HEK293 (cell line): ENCODE measurements at regions not wholly inside any gene's neighbourhood (a gene's known extent, or its start where the extent isn't known, plus 50 kb on each side); places are given as distances from the start of the nearest gene placed in this dataset.

Source experiments
- MYNN ChIP-seq: fragments of 450-650 bp; formaldehyde crosslinking; IDR thresholded peaks from 2 replicates; pipeline ENCODE4 v1.5.1; 2016; ENCODE audit warnings: missing biosample characterization, missing genetic modification characterization, borderline replicate concordance
- SETDB1 ChIP-seq: IDR thresholded peaks from one replicate; pipeline ENCODE4 v1.6.1; 2017; ENCODE audit warnings: mild to moderate bottlenecking, low read length, moderate library complexity, mixed read lengths; ENCODE audit not compliant: insufficient read length
- ZBTB21 ChIP-seq: fragments of 450-650 bp; formaldehyde crosslinking; IDR thresholded peaks from 2 replicates; pipeline ENCODE4 v1.5.1; 2017; ENCODE audit warnings: missing biosample characterization, missing genetic modification characterization
- ZBTB7A ChIP-seq: fragments of 450-650 bp; formaldehyde crosslinking; IDR thresholded peaks from 2 replicates; pipeline ENCODE4 v1.5.1; 2016; ENCODE audit warnings: low read depth, missing biosample characterization, missing genetic modification characterization
- ZFHX2 ChIP-seq: fragments of 450-650 bp; formaldehyde crosslinking; conservative IDR thresholded peaks from 2 replicates; pipeline ENCODE4 v1.5.1; 2016; ENCODE audit warnings: missing biosample characterization, missing genetic modification characterization
- ZNF548 ChIP-seq: fragments of 450-650 bp; formaldehyde crosslinking; IDR thresholded peaks from 2 replicates; pipeline ENCODE4 v1.5.1; 2016; ENCODE audit warnings: missing biosample characterization, missing genetic modification characterization
- ZNF76 ChIP-seq: fragments of 450-650 bp; formaldehyde crosslinking; IDR thresholded peaks from 2 replicates; pipeline ENCODE4; 2016; ENCODE audit warnings: low read depth, missing biosample characterization, missing genetic modification characterization, borderline replicate concordance
- TF ChIP-seq, protein P1 (sequence below): fragments of 450-650 bp; formaldehyde crosslinking; IDR thresholded peaks from 2 replicates; pipeline ENCODE4 v1.5.1; 2016; ENCODE audit warnings: missing biosample characterization, missing genetic modification characterization
- TF ChIP-seq, protein P2 (sequence below): sonication (generic); formaldehyde crosslinking; IDR thresholded peaks from 2 replicates; pipeline ENCODE4 v1.8.1; 2022; ENCODE audit warnings: mild to moderate bottlenecking, moderate library complexity, missing genetic modification reagents
- TF ChIP-seq, protein P3 (sequence below): fragments of 450-650 bp; formaldehyde crosslinking; IDR thresholded peaks from 2 replicates; pipeline ENCODE4 v1.5.1; 2016; ENCODE audit warnings: missing biosample characterization, missing genetic modification characterization
- TF ChIP-seq, protein P4 (sequence below): fragments of 450-650 bp; formaldehyde crosslinking; IDR thresholded peaks from 2 replicates; pipeline ENCODE4 v1.5.1; 2016; ENCODE audit warnings: missing biosample characterization, missing genetic modification characterization
- TF ChIP-seq, protein P5 (sequence below): fragments of 450-650 bp; formaldehyde crosslinking; IDR thresholded peaks from 2 replicates; pipeline ENCODE4 v1.5.1; 2016; ENCODE audit warnings: missing biosample characterization, missing genetic modification characterization
- TF ChIP-seq, protein P6 (sequence below): fragments of 450-650 bp; formaldehyde crosslinking; IDR thresholded peaks from 2 replicates; pipeline ENCODE4 v1.5.1; 2017; ENCODE audit warnings: missing biosample characterization, missing genetic modification characterization

DNA sequence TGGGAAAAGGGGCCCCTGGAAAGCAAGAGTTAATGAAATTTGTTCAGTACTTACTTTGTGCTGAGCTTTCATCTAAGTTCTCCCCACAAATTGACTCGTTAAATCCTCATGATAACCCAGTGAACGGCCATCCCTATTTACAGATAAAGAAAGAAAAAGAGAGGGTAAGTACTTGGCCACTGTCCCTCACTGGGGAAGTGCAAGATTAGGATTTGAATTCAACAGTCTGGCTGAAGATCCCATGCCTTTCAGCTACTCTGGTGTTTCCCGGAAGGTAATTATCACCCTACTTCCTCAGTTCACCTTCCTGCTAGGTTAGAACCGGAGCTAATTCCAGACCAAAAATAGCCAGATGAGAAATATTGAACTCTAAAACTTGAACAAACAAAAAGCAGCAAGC lies 269.2 kb upstream of the TLE4 start:
- TF ChIP-seq, protein P1, sequence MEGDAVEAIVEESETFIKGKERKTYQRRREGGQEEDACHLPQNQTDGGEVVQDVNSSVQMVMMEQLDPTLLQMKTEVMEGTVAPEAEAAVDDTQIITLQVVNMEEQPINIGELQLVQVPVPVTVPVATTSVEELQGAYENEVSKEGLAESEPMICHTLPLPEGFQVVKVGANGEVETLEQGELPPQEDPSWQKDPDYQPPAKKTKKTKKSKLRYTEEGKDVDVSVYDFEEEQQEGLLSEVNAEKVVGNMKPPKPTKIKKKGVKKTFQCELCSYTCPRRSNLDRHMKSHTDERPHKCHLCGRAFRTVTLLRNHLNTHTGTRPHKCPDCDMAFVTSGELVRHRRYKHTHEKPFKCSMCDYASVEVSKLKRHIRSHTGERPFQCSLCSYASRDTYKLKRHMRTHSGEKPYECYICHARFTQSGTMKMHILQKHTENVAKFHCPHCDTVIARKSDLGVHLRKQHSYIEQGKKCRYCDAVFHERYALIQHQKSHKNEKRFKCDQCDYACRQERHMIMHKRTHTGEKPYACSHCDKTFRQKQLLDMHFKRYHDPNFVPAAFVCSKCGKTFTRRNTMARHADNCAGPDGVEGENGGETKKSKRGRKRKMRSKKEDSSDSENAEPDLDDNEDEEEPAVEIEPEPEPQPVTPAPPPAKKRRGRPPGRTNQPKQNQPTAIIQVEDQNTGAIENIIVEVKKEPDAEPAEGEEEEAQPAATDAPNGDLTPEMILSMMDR: no peak
- TF ChIP-seq ZBTB21 (tag by site-specific recombination) (no peak), ZNF548 (tag by site-specific recombination) (no peak), ZFHX2 (tag by site-specific recombination) (no peak), MYNN (tag by site-specific recombination) (no peak), ZNF76 (tag by site-specific recombination) (no peak), ZBTB7A (tag by site-specific recombination) (no peak), SETDB1 (no peak)
- TF ChIP-seq, protein P2, sequence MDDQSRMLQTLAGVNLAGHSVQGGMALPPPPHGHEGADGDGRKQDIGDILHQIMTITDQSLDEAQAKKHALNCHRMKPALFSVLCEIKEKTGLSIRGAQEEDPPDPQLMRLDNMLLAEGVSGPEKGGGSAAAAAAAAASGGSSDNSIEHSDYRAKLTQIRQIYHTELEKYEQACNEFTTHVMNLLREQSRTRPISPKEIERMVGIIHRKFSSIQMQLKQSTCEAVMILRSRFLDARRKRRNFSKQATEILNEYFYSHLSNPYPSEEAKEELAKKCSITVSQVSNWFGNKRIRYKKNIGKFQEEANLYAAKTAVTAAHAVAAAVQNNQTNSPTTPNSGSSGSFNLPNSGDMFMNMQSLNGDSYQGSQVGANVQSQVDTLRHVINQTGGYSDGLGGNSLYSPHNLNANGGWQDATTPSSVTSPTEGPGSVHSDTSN: no peak
- TF ChIP-seq, protein P3, sequence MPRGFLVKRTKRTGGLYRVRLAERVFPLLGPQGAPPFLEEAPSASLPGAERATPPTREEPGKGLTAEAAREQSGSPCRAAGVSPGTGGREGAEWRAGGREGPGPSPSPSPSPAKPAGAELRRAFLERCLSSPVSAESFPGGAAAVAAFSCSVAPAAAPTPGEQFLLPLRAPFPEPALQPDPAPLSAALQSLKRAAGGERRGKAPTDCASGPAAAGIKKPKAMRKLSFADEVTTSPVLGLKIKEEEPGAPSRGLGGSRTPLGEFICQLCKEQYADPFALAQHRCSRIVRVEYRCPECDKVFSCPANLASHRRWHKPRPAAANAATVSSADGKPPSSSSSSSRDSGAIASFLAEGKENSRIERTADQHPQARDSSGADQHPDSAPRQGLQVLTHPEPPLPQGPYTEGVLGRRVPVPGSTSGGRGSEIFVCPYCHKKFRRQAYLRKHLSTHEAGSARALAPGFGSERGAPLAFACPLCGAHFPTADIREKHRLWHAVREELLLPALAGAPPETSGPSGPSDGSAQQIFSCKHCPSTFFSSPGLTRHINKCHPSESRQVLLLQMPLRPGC (tag by site-specific recombination): no peak
- TF ChIP-seq, protein P4, sequence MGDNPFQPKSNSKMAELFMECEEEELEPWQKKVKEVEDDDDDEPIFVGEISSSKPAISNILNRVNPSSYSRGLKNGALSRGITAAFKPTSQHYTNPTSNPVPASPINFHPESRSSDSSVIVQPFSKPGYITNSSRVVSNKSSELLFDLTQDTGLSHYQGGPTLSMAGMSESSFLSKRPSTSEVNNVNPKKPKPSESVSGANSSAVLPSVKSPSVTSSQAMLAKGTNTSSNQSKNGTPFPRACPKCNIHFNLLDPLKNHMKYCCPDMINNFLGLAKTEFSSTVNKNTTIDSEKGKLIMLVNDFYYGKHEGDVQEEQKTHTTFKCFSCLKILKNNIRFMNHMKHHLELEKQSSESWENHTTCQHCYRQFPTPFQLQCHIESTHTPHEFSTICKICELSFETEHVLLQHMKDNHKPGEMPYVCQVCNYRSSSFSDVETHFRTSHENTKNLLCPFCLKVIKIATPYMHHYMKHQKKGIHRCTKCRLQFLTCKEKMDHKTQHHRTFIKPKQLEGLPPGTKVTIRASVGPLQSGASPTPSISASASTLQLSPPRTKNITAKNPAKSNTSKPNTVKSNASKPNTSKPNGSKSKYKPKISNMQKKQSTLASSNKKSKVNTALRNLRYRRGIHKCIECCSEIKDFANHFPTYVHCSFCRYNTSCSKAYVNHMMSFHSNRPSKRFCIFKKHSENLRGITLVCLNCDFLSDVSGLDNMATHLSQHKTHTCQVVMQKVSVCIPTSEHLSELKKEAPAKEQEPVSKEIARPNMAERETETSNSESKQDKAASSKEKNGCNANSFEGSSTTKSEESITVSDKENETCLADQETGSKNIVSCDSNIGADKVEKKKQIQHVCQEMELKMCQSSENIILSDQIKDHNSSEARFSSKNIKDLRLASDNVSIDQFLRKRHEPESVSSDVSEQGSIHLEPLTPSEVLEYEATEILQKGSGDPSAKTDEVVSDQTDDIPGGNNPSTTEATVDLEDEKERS (tag by site-specific recombination): no peak
- TF ChIP-seq, protein P5, sequence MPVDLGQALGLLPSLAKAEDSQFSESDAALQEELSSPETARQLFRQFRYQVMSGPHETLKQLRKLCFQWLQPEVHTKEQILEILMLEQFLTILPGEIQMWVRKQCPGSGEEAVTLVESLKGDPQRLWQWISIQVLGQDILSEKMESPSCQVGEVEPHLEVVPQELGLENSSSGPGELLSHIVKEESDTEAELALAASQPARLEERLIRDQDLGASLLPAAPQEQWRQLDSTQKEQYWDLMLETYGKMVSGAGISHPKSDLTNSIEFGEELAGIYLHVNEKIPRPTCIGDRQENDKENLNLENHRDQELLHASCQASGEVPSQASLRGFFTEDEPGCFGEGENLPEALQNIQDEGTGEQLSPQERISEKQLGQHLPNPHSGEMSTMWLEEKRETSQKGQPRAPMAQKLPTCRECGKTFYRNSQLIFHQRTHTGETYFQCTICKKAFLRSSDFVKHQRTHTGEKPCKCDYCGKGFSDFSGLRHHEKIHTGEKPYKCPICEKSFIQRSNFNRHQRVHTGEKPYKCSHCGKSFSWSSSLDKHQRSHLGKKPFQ: no peak
- TF ChIP-seq, protein P6, sequence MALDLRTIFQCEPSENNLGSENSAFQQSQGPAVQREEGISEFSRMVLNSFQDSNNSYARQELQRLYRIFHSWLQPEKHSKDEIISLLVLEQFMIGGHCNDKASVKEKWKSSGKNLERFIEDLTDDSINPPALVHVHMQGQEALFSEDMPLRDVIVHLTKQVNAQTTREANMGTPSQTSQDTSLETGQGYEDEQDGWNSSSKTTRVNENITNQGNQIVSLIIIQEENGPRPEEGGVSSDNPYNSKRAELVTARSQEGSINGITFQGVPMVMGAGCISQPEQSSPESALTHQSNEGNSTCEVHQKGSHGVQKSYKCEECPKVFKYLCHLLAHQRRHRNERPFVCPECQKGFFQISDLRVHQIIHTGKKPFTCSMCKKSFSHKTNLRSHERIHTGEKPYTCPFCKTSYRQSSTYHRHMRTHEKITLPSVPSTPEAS (tag by site-specific recombination): no peak
